ENCODE measurements at regions not wholly inside any gene's neighbourhood (a gene's known extent, or its start where the extent isn't known, plus 50 kb on each side); places are given as distances from the start of the nearest gene placed in this dataset.

DNA sequence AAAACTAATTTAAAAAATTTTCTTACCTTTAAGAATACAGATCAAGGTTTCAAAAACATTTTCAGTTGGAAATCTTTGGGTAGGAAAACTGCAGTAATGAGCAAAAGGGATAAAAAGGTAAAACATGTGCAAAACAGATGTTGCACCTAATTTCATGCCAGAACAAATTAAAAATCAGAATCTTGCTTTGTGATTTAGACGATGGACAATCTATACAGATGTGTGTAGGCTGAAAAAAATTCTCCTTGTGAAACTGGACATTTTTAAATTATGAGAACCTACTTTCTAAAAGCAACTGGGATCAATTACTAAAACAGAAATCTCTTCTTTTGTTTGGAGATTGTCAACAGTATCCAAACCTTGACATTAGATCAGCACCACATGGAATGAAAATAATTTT, 183.2 kb upstream of the ITGA4 start:
- ATAC-seq = no peak

GRCh38 chr2:181275643-181276070, 181.5 kb upstream of the ITGA4 start:
- H3K4me3 ChIP-seq = no peak overlapping the region
- ATAC-seq (peak in 1 of 4 donors; percentile 16), DNase-seq (no peak)

More for the DNA sequence above, 183.2 kb upstream of the ITGA4 start:
- Histone ChIP-seq H3K36me3 (no peaks in the 10 kb centered on the region), H3K27me3 (no peaks in the 10 kb centered on the region), H3K4me1 (no peaks in the 10 kb centered on the region), H3K9me3 (no peaks in the 10 kb centered on the region), H3K4me3 (no peak overlapping the region), H3K27ac (no peak overlapping the region)
- 78% methylated on average over 1 of the region's 1 CpG for WGBS (ENCODE audit: insufficient coverage, low coverage, low lambda C conversion rate, missing lambda C conversion rate)
- DNase-seq = no peak
- intact Hi-C loops (cut with DNase I) = no loop called here
- no peak for TF ChIP-seq POLR2A (IDR thresholded peaks at IDR 0.05)
- TF ChIP-seq CTCF (IDR thresholded peaks at IDR 0.05) = no peak

GRCh38 chr2:181281206-181281832, 175.9 kb upstream of the ITGA4 start:
- WGBS (ENCODE audit: insufficient coverage, low coverage, low lambda C conversion rate, missing lambda C conversion rate) = 61% methylated on average over 2 of the region's 2 CpGs
- H3K4me3 ChIP-seq = no peak overlapping the region
- no peak for ATAC-seq
- H3K27me3 ChIP-seq = no peaks in the 10 kb centered on the region
- no peaks in the 10 kb centered on the region for H3K36me3 ChIP-seq
- DNase-seq = no peak
- H3K4me1 ChIP-seq = no peaks in the 10 kb centered on the region
- TF ChIP-seq POLR2A (IDR thresholded peaks at IDR 0.05) (no peak), CTCF (IDR thresholded peaks at IDR 0.05) (no peak)
- no peaks in the 10 kb centered on the region for H3K9me3 ChIP-seq
- intact Hi-C loops (cut with DNase I) = no loop called here
- no peak overlapping the region for H3K27ac ChIP-seq

More at GRCh38 chr2:181275643-181276070, 181.5 kb upstream of the ITGA4 start:
- H3K9me3 ChIP-seq = no peaks in the 10 kb centered on the region
- no peaks in the 10 kb centered on the region for H3K4me1 ChIP-seq
- TF ChIP-seq CTCF (IDR thresholded peaks at IDR 0.05) (no peak), POLR2A (IDR thresholded peaks at IDR 0.05) (no peak)
- no peaks in the 10 kb centered on the region for H3K36me3 ChIP-seq
- intact Hi-C loops (cut with DNase I) = no loop called here
- H3K27ac ChIP-seq = no peak overlapping the region
- 42% methylated on average over 3 of the region's 3 CpGs for WGBS (ENCODE audit: insufficient coverage, low coverage, low lambda C conversion rate, missing lambda C conversion rate)
- H3K27me3 ChIP-seq = no peaks in the 10 kb centered on the region

GRCh38 chr2:181285116-181285515, 172.1 kb upstream of the ITGA4 start:
- intact Hi-C loops (cut with DNase I) = no loop called here
- Histone ChIP-seq H3K4me1 (no peaks in the 10 kb centered on the region), H3K36me3 (no peaks in the 10 kb centered on the region), H3K27me3 (no peaks in the 10 kb centered on the region), H3K27ac (no peak overlapping the region), H3K9me3 (no peaks in the 10 kb centered on the region), H3K4me3 (no peak overlapping the region)
- 10% methylated on average over 2 of the region's 3 CpGs for WGBS (ENCODE audit: insufficient coverage, low coverage, low lambda C conversion rate, missing lambda C conversion rate)
- TF ChIP-seq POLR2A (IDR thresholded peaks at IDR 0.05) (no peak), CTCF (IDR thresholded peaks at IDR 0.05) (no peak)
- DNase-seq (no peak), ATAC-seq (no peak)
